ENCODE measurements at regions not wholly inside any gene's neighbourhood (a gene's known extent, or its start where the extent isn't known, plus 50 kb on each side); places are given as distances from the start of the nearest gene placed in this dataset.

- TF ChIP-seq CTCF (conservative IDR thresholded peaks at IDR 0.05 in 1 of 2, IDR thresholded peaks at IDR 0.05 in 1 of 2; ENCODE audit: extremely low read depth in 1 of 2, insufficient read depth in 1 of 2, low read depth in 1 of 2, low read length in 2 of 2) (no peak), EZH2 (IDR thresholded peaks at IDR 0.05; ENCODE audit: borderline replicate concordance, low read length) (no peak)
Measured at GRCh38 chr1:47709872-47710231, 272.0 kb downstream of the FOXD2 start.
